ENCODE measurements at regions not wholly inside any gene's neighbourhood (a gene's known extent, or its start where the extent isn't known, plus 50 kb on each side); places are given as distances from the start of the nearest gene placed in this dataset.

- TF ChIP-seq, protein P1, sequence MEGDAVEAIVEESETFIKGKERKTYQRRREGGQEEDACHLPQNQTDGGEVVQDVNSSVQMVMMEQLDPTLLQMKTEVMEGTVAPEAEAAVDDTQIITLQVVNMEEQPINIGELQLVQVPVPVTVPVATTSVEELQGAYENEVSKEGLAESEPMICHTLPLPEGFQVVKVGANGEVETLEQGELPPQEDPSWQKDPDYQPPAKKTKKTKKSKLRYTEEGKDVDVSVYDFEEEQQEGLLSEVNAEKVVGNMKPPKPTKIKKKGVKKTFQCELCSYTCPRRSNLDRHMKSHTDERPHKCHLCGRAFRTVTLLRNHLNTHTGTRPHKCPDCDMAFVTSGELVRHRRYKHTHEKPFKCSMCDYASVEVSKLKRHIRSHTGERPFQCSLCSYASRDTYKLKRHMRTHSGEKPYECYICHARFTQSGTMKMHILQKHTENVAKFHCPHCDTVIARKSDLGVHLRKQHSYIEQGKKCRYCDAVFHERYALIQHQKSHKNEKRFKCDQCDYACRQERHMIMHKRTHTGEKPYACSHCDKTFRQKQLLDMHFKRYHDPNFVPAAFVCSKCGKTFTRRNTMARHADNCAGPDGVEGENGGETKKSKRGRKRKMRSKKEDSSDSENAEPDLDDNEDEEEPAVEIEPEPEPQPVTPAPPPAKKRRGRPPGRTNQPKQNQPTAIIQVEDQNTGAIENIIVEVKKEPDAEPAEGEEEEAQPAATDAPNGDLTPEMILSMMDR (IDR thresholded peaks at IDR 0.05; ENCODE audit: poor library complexity, severe bottlenecking) = no peak
- no peak for TF ChIP-seq POLR2AphosphoS5 (IDR thresholded peaks at IDR 0.05)
- no peak for TF ChIP-seq TAF1 (IDR thresholded peaks at IDR 0.05; ENCODE audit: low read depth)
- TF ChIP-seq EZH2 (IDR thresholded peaks at IDR 0.05; ENCODE audit: borderline replicate concordance, insufficient read depth, low read length, poor library complexity, severe bottlenecking) = no peak
- no peak for TF ChIP-seq MXI1 (conservative IDR thresholded peaks at IDR 0.05; ENCODE audit: poor library complexity, severe bottlenecking)
- no peak for TF ChIP-seq EP300 (conservative IDR thresholded peaks at IDR 0.05; ENCODE audit: poor library complexity, severe bottlenecking)
These were observed 557.3 kb upstream of the MAP3K7 start for GRCh38 chr6:91144126-91144525.
